Tibial nerve (tissue), 4 donors: ENCODE measurements at regions not wholly inside any gene's neighbourhood (a gene's known extent, or its start where the extent isn't known, plus 50 kb on each side); places are given as distances from the start of the nearest gene placed in this dataset.

Experiments
- DNase-seq, 2 donors: peaks; one replicate each; pipeline ENCODE4 v3.0.0-alpha.2; 2019; ENCODE audit warnings: low spot score in 2 of 2
- H3K27ac ChIP-seq, 4 donors: fragments of 200-600 bp; sonication (generic) in 3 of 4; one replicate each; pipeline ENCODE4 v1.5.1; 2017 to 2019; ENCODE audit warnings: mild to moderate bottlenecking in 1 of 4
- H3K27me3 ChIP-seq, 2 donors: fragments of 200-600 bp; sonication (generic) in 1 of 2; one replicate each; pipeline versions ENCODE4 v1.5.1 to v1.6.0; 2017 to 2019
- H3K36me3 ChIP-seq, 3 donors: fragments of 200-600 bp; sonication (generic); one replicate each; pipeline ENCODE4 v1.5.1; 2018 to 2019
- H3K4me1 ChIP-seq, 4 donors: fragments of 200-600 bp; sonication (generic) in 3 of 4; one replicate each; pipeline ENCODE4 v1.5.1; 2017 to 2019
- H3K4me3 ChIP-seq, 4 donors: fragments of 200-600 bp; sonication (generic) in 3 of 4; one replicate each; pipeline ENCODE4 v1.5.1; 2017 to 2019; ENCODE audit warnings: mild to moderate bottlenecking in 1 of 4, moderate library complexity in 1 of 4
- H3K9me3 ChIP-seq, 4 donors: fragments of 200-600 bp; sonication (generic) in 3 of 4; one replicate each; pipeline ENCODE4 v1.5.1; 2017 to 2019
- CTCF ChIP-seq, 5 experiments: fragments of 200-600 bp in 3 of 5; fragments of 450-650 bp in 2 of 5; sonication (generic) in 3 of 5; IDR thresholded peaks; one replicate each; pipeline ENCODE4 v1.5.1; 2016 to 2019; ENCODE audit warnings: antibody characterized with exemption in 5 of 5, mild to moderate bottlenecking in 3 of 5, moderate library complexity in 2 of 5
- EP300 ChIP-seq, 2 donors: sonication (generic); formaldehyde crosslinking; IDR thresholded peaks; one replicate each; pipeline ENCODE4 v1.6.1; 2017; ENCODE audit warnings: antibody characterized with exemption in 2 of 2, mild to moderate bottlenecking in 1 of 2
- POLR2A ChIP-seq, 2 donors: fragments of 450-650 bp; IDR thresholded peaks; one replicate each; pipeline ENCODE4 v1.6.1; 2017; ENCODE audit warnings: antibody characterized with exemption in 2 of 2, mild to moderate bottlenecking in 2 of 2, moderate library complexity in 2 of 2
- WGBS, 2 donors: methylation state at CpG; one replicate each; pipeline ENCODE4 v1.1.5; 2018; 5-methylcytosine and 5-hydroxymethylcytosine counted together

GRCh38 chr12:91490667-91491311 lies 308.2 kb upstream of the DCN start:
- Histone ChIP-seq H3K9me3 (no peaks in the 10 kb centered on the region), H3K4me3 (no peak overlapping the region), H3K27ac (no peak overlapping the region), H3K36me3 (no peaks in the 10 kb centered on the region), H3K27me3 (no peaks in the 10 kb centered on the region), H3K4me1 (no peaks in the 10 kb centered on the region)
- no peak for DNase-seq
- TF ChIP-seq POLR2A (IDR thresholded peaks at IDR 0.05) (no peak), EP300 (IDR thresholded peaks at IDR 0.05) (no peak), CTCF (IDR thresholded peaks at IDR 0.05) (no peak)
- WGBS, 2 donors: 82 to 85% methylated on average over 4 of the region's 4 CpGs

- Histone ChIP-seq H3K27ac (no peak overlapping the region), H3K27me3 (no peaks in the 10 kb centered on the region), H3K36me3 (no peaks in the 10 kb centered on the region), H3K4me3 (no peak overlapping the region), H3K4me1 (no peaks in the 10 kb centered on the region), H3K9me3 (peaks cover 0 to 4% (median 0%) of the 10 kb centered on the region in 4 donors)
- no peak for DNase-seq
- WGBS, 2 donors: 58 to 61% methylated on average over 6 of the region's 6 CpGs
- TF ChIP-seq CTCF (IDR thresholded peaks at IDR 0.05) (no peak), POLR2A (IDR thresholded peaks at IDR 0.05) (no peak), EP300 (IDR thresholded peaks at IDR 0.05) (no peak)
These were observed 300.9 kb upstream of the DCN start for GRCh38 chr12:91483471-91483985.

- Histone ChIP-seq H3K4me1 (no peaks in the 10 kb centered on the region), H3K27me3 (no peaks in the 10 kb centered on the region), H3K27ac (no peak overlapping the region), H3K9me3 (peaks cover 0 to 4% (median 0%) of the 10 kb centered on the region in 4 donors), H3K36me3 (no peaks in the 10 kb centered on the region), H3K4me3 (no peak overlapping the region)
- no peak for DNase-seq
- no peak for TF ChIP-seq CTCF (IDR thresholded peaks at IDR 0.05)
- 18 to 33% methylated on average over 1 of the region's 1 CpG for WGBS, 2 donors
These were observed 299.6 kb upstream of the DCN start for GRCh38 chr12:91482231-91482630.

GRCh38 chr12:91478500-91478899 lies 295.9 kb upstream of the DCN start:
- no peak overlapping the region for H3K4me3 ChIP-seq
- WGBS, 2 donors: 92 to 94% methylated on average over 1 of the region's 1 CpG
- no peaks in the 10 kb centered on the region for H3K9me3 ChIP-seq
- no peak overlapping the region for H3K27ac ChIP-seq
- no peak for DNase-seq
- H3K36me3 ChIP-seq: no peaks in the 10 kb centered on the region
- no peaks in the 10 kb centered on the region for H3K27me3 ChIP-seq
- no peaks in the 10 kb centered on the region for H3K4me1 ChIP-seq
- no peak for TF ChIP-seq CTCF (IDR thresholded peaks at IDR 0.05)
- TF ChIP-seq POLR2A (IDR thresholded peaks at IDR 0.05): no peak
- TF ChIP-seq EP300 (IDR thresholded peaks at IDR 0.05): no peak

GRCh38 chr12:91467686-91468085 lies 285.1 kb upstream of the DCN start:
- no peaks in the 10 kb centered on the region for H3K9me3 ChIP-seq
- no peak for TF ChIP-seq EP300 (IDR thresholded peaks at IDR 0.05)
- TF ChIP-seq CTCF (IDR thresholded peaks at IDR 0.05): no peak
- TF ChIP-seq POLR2A (IDR thresholded peaks at IDR 0.05): no peak
- H3K4me1 ChIP-seq: no peaks in the 10 kb centered on the region
- H3K27ac ChIP-seq: no peak overlapping the region
- 87 to 91% methylated on average over 4 of the region's 4 CpGs for WGBS, 2 donors
- DNase-seq: no peak
- no peaks in the 10 kb centered on the region for H3K36me3 ChIP-seq
- H3K4me3 ChIP-seq: no peak overlapping the region
- no peaks in the 10 kb centered on the region for H3K27me3 ChIP-seq
